GM18511 (cell line): ENCODE measurements at regions not wholly inside any gene's neighbourhood (a gene's known extent, or its start where the extent isn't known, plus 50 kb on each side); places are given as distances from the start of the nearest gene placed in this dataset.
A peak's percentile ranks its signal among the peaks of the same experiment; 100 is the strongest.
"Not testable (repeated sequence)": the region's sequence is repeated elsewhere in the genome, so short reads cannot be mapped to it uniquely, and the experiment has no call there.

ENCODE experiments used
- ATAC-seq: cut with Tn5 transposase; IDR thresholded peaks from one replicate; pipeline ENCODE4 v1.9.1; 2021; ENCODE audit warnings: mild to moderate bottlenecking, moderate library complexity; ENCODE audit not compliant: unreplicated experiment

- ATAC-seq, result no peak
These were observed 188.0 kb upstream of the SLC16A7 start for GRCh38 chr12:59407799-59408198.

GRCh38 chr12:59405992-59406391, 189.8 kb upstream of the SLC16A7 start:
- no peak for ATAC-seq

GRCh38 chr12:59404109-59404650, 191.6 kb upstream of the SLC16A7 start:
- ATAC-seq, result no peak

DNA sequence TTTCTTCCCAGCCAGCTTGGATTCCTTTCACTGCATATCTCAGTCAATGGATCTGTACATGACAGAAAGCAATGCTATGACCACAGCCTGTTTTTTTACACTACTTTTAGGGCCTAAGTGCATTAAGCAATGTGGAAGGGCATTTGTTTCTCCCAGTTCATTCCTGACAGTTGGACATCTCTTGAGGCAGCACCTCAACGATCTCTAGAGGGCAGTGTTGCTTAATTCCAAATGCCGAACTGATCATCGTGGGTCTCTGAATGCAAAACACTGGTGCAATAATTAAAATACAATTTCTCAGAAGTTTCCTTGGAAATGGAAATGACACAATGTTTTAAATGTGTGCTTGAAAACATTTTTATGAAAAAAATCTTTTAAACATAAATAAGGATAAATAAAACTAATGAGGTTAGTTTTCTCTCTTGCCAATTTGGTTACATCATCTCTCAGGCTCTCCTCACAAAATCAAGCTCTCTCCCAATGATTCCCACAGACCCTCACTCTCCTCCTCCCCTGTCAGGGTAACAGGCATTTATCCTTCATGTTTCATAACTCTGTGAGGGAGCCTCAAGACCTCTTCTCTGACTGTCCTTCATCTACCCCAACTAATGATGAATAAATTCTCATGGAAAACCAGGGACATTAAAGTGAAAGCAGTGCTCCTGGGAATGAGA, 192.4 kb upstream of the SLC16A7 start:
- peak; percentile 82 for ATAC-seq

GRCh38 chr12:59401862-59402261, 194.0 kb upstream of the SLC16A7 start:
- no peak for ATAC-seq

DNA sequence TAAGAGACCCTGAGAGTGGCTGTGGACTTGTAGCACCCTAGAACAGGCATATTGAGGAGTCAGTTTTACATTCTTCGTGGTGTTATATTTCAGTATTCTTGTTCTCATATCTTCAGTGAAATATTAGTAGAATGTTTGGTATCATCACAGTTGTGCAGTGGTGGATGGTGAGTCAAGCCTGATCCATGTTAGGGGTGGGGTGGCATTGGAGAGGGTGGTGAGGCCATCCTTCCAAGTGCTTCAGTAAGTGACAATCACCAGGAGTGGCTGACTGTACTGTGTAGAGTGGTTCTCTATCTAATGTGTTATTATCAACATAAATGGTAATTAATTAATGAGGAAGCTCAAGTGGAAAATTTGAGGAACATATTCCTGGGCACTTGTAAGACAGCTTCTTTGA, 197.7 kb upstream of the SLC16A7 start:
- no peak for ATAC-seq

DNA sequence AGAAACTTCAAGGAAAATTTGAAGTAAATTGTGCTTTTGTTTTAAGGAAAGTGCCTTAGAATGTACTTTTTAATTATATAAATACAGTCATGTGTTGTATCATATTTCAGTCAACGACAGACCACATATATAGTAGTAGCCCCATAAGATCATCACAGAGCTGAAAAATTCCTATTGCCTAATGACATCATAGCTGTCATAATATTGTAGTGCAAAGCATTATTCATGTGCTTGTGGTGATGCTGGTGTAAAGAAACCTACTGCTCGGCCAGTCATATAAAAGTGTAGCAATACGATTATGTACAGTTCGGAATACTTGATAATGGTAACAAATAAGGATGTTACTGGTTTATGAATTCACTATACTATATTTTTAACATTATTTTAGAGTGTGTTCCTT, 198.9 kb upstream of the SLC16A7 start:
- ATAC-seq, result no peak

DNA sequence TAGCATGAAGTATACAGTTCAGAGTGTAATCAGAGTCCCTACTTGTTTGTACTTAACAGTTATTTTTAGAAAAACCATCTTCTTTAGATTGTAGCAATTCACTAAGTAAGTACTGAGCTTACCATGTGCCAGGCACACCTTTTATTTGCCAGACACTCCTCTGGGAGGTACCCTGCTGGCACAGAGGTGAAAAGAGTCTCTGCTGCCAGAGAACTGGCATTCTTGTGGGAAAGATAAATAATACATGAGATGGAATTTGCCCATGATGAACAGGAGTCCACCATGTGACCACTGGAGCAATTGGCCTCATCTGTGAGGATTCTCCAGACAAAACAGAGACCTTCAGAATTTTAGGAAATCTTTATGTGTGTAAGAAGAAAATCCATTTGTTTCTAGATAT, 199.3 kb upstream of the SLC16A7 start:
- no peak for ATAC-seq

GRCh38 chr12:59395310-59395709, 200.5 kb upstream of the SLC16A7 start:
- ATAC-seq, result not testable (repeated sequence)

GRCh38 chr12:59393506-59393905, 202.3 kb upstream of the SLC16A7 start:
- no peak for ATAC-seq

DNA sequence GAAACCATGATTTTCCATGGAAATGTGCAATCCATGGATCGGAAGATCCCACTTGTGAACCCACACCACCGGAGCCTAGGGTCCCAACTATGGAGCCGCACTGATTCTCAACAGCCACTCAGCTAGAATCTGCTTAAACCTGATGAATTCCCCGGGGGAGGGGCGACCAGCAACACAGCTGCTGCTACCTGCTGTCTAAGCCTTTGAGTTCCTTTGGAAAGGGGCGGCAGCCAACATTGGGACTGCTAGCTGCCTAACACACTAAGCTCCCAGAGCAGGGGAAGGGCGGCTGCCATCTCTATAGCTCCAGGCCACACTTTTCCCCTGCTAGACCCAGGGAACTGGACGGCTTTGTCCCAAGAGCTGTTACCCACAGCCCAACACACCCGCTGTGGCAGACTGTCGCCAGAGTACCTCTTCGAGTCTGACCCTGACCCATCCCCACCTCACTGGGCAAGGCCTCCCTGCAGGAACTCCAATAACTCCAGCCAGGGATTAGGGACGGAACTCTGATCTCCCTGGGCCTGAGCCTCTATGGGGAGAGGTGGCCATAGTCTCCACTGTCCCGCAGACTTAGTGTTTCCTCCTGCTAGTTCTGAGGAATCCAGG, 205.8 kb upstream of the SLC16A7 start:
- ATAC-seq, result no peak

DNA sequence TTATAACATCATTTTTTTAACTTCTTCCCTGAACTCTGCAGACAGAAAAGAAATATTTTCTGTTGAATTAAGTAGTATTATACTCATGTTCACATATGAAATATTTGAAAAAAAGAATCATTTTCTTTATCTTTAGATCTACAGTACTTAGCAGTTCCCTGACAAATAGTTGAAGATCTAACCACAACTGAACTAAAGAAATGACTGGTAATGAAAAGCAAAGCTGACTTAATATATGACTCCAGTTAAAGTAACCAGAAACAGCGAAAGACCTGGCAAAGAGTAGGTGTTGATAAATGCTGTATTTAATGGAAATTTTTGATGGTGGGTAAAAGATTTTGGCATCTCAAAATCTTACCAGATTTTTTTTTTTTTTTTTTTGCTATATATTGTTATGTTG, 207.1 kb upstream of the SLC16A7 start:
- ATAC-seq, result no peak

DNA sequence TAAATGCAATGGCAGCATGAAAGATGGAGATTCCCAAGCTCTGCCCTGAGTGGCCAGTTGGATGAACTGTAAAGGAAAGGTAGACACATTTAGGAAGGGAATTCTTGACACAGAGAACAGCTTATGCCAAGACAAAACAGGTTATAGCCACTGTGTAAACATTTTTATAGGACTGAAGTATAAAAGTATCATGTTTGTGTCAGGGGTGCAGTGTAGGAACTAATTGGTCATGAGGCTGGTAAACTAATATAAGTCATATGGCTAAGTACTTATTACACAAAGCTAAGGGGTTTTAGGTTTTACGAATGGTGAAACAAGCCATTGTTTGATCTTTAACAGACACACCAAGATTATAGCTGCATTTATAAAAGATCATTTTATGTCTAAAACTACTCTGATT, 207.7 kb upstream of the SLC16A7 start:
- no peak for ATAC-seq

GRCh38 chr12:59386236-59386635, 209.6 kb upstream of the SLC16A7 start:
- no peak for ATAC-seq

- no peak for ATAC-seq
These were observed 212.6 kb upstream of the SLC16A7 start for GRCh38 chr12:59383079-59383822.

GRCh38 chr12:59382282-59383078, 213.3 kb upstream of the SLC16A7 start:
- ATAC-seq, result no peak

- no peak for ATAC-seq
These were observed 214.7 kb upstream of the SLC16A7 start for GRCh38 chr12:59381106-59381505.

GRCh38 chr12:59375633-59376032, 220.2 kb upstream of the SLC16A7 start:
- no peak for ATAC-seq

- ATAC-seq, result no peak
These were observed 221.0 kb upstream of the SLC16A7 start for GRCh38 chr12:59374783-59375182.

- ATAC-seq, result peak; percentile 71
These were observed 222.9 kb upstream of the SLC16A7 start for GRCh38 chr12:59372956-59373355.

GRCh38 chr12:59370933-59371332, 224.9 kb upstream of the SLC16A7 start:
- no peak for ATAC-seq
